PC-3 (cell line): ENCODE measurements at regions not wholly inside any gene's neighbourhood (a gene's known extent, or its start where the extent isn't known, plus 50 kb on each side); places are given as distances from the start of the nearest gene placed in this dataset.

ENCODE experiments used
- ATAC-seq: fragments of 200-7000 bp; cut with Tn5 transposase; 2 replicates; pipeline ENCODE4 v1.9.1; 2020; ENCODE audit warnings: mild to moderate bottlenecking, moderate library complexity
- BruUV-seq: library from RNA; stranded (reverse); fragments of 400-500 nt; replicated peaks from 2 replicates; lab custom pipeline; 2021; lab: Mats Ljungman, UMichigan
- CTCF ChIA-PET: fragments of 300-600 bp; sonication (Branson Sonifier 250); formaldehyde crosslinking; loops from one replicate; lab custom pipeline; 2022; ENCODE audit warnings: antibody characterized with exemption; lab: Charles Lee
- POLR2A ChIA-PET: fragments of 300-600 bp; sonication (Branson Sonifier 250); formaldehyde crosslinking; loops from one replicate; lab custom pipeline; 2022; ENCODE audit warnings: antibody characterized with exemption; ENCODE audit not compliant: unreplicated experiment; lab: Charles Lee
- DNase-seq: peaks from one replicate; pipeline ENCODE4 v3.0.0-alpha.2; 2015
- H2AFZ ChIP-seq: fragments of 300-600 bp; sonication (generic); 2 replicates; pipeline ENCODE4 v1.6.0; 2016; ENCODE audit warnings: antibody characterized with exemption, low read length
- H3F3A ChIP-seq: fragments of 300-600 bp; sonication (generic); one replicate; pipeline ENCODE4 v1.6.0; 2017; ENCODE audit warnings: antibody characterized with exemption, low read length, control low read depth, mild to moderate bottlenecking; ENCODE audit not compliant: unreplicated experiment
- H3K27ac ChIP-seq: fragments of 300-600 bp; sonication (generic); 2 replicates; pipeline ENCODE4 v1.5.1; 2016; ENCODE audit warnings: mild to moderate bottlenecking, low read length
- H3K27me3 ChIP-seq: fragments of 300-600 bp; sonication (generic); 2 replicates; pipeline ENCODE4 v1.6.1; 2016; ENCODE audit warnings: low read length, mixed read lengths
- H3K36me3 ChIP-seq: fragments of 300-600 bp; sonication (generic); 2 replicates; pipeline ENCODE4 v1.6.1; 2016; ENCODE audit warnings: low read depth, mixed run types, low read length, mixed read lengths
- H3K4me1 ChIP-seq: fragments of 300-600 bp; sonication (generic); 2 replicates; pipeline ENCODE4 v1.5.1; 2016; ENCODE audit warnings: low read length; ENCODE audit not compliant: insufficient read depth
- H3K4me2 ChIP-seq: fragments of 300-600 bp; sonication (generic); 2 replicates; pipeline ENCODE4 v1.6.0; 2016; ENCODE audit warnings: low read length
- H3K4me3 ChIP-seq: fragments of 300-600 bp; sonication (generic); 2 replicates; pipeline ENCODE4 v1.5.1; 2016; ENCODE audit warnings: mild to moderate bottlenecking, low read length, mixed read lengths
- H3K79me2 ChIP-seq: fragments of 300-600 bp; sonication (generic); 2 replicates; pipeline ENCODE4 v1.6.1; 2017; ENCODE audit warnings: low read length, mixed read lengths
- H3K9ac ChIP-seq: fragments of 300-600 bp; sonication (generic); 2 replicates; pipeline ENCODE4 v1.6.0; 2016; ENCODE audit warnings: mild to moderate bottlenecking, low read length
- H3K9me2 ChIP-seq: fragments of 300-600 bp; sonication (generic); replicated peaks from 2 replicates; pipeline ENCODE4 v1.6.1; 2016; ENCODE audit warnings: mixed run types, low read length, mixed read lengths
- H3K9me3 ChIP-seq: fragments of 300-600 bp; sonication (generic); 2 replicates; pipeline ENCODE4 v1.6.1; 2016; ENCODE audit warnings: low read length, mixed read lengths
- H4K20me1 ChIP-seq: fragments of 300-600 bp; sonication (generic); 2 replicates; pipeline ENCODE4 v1.6.1; 2016; ENCODE audit warnings: low read length, mixed read lengths
- CTCF ChIP-seq: fragments of 300-600 bp; sonication (generic); conservative IDR thresholded peaks from 2 replicates; pipeline ENCODE4 v1.5.1; 2017; ENCODE audit warnings: antibody characterized with exemption, low read depth, mild to moderate bottlenecking, low read length
- EZH2 ChIP-seq: fragments of 300-600 bp; sonication (generic); IDR thresholded peaks from one replicate; pipeline ENCODE4 v1.6.1; 2017; ENCODE audit warnings: antibody characterized with exemption, mild to moderate bottlenecking, low read length; ENCODE audit not compliant: unreplicated experiment
- EZH2phosphoT487 ChIP-seq: fragments of 300-600 bp; sonication (generic); IDR thresholded peaks from 2 replicates; pipeline ENCODE4 v1.6.1; 2018; ENCODE audit warnings: mild to moderate bottlenecking, antibody characterized with exemption, low read length, borderline replicate concordance
- intact Hi-C: fragments of 100-400 bp; cut with micrococcal nuclease; formaldehyde crosslinking; loops from 2 replicates; pipeline ENCODE4 v1.9.0; 2023

GRCh38 chr5:171578829-171579491, 159.5 kb downstream of the FGF18 start:
- Histone ChIP-seq H3K9ac (no peak overlapping the region), H3F3A (no peaks in the 10 kb centered on the region), H3K9me3 (no peaks in the 10 kb centered on the region), H3K4me3 (no peak overlapping the region), H3K9me2 (no peaks in the 10 kb centered on the region), H3K36me3 (no peaks in the 10 kb centered on the region), H3K4me1 (no peaks in the 10 kb centered on the region), H2AFZ (no peak overlapping the region), H3K79me2 (no peaks in the 10 kb centered on the region), H3K27me3 (peaks cover 83% of the 10 kb centered on the region), H3K4me2 (no peak overlapping the region), H4K20me1 (no peaks in the 10 kb centered on the region), H3K27ac (no peak overlapping the region)
- TF ChIP-seq EZH2phosphoT487 (no peak), CTCF (no peak), EZH2 (no peak)
- ChIA-PET POLR2A (no interaction called here), CTCF (no interaction called here)
- intact Hi-C loops = no loop called here
- BruUV-seq = no TSS peak
- ATAC-seq (no peak), DNase-seq (no peak)

- no peak for TF ChIP-seq EZH2phosphoT487
- no peak for TF ChIP-seq EZH2
- TF ChIP-seq CTCF = no peak
- ChIA-PET POLR2A (no interaction called here), CTCF (no interaction called here)
- H3K9ac ChIP-seq = no peak overlapping the region
- intact Hi-C loops = no loop called here
- H4K20me1 ChIP-seq = no peaks in the 10 kb centered on the region
- H2AFZ ChIP-seq = no peak overlapping the region
- no peaks in the 10 kb centered on the region for H3K9me3 ChIP-seq
- ATAC-seq (no peak), DNase-seq (no peak)
- H3K4me3 ChIP-seq = no peak overlapping the region
- H3K4me2 ChIP-seq = no peak overlapping the region
- BruUV-seq = no TSS peak
- H3F3A ChIP-seq = no peaks in the 10 kb centered on the region
- H3K9me2 ChIP-seq = no peaks in the 10 kb centered on the region
- no peaks in the 10 kb centered on the region for H3K4me1 ChIP-seq
- no peaks in the 10 kb centered on the region for H3K36me3 ChIP-seq
- no peaks in the 10 kb centered on the region for H3K79me2 ChIP-seq
- H3K27me3 ChIP-seq = peaks cover 88% of the 10 kb centered on the region
- H3K27ac ChIP-seq = no peak overlapping the region
Measured at GRCh38 chr5:171579976-171580411, 160.5 kb downstream of the FGF18 start.

GRCh38 chr5:171580502-171581265, 161.2 kb downstream of the FGF18 start:
- Histone ChIP-seq H3K4me2 (no peak overlapping the region), H3K79me2 (no peaks in the 10 kb centered on the region), H2AFZ (no peak overlapping the region), H3K27ac (no peak overlapping the region), H3K9me2 (no peaks in the 10 kb centered on the region), H4K20me1 (no peaks in the 10 kb centered on the region), H3K36me3 (no peaks in the 10 kb centered on the region), H3K4me3 (no peak overlapping the region), H3F3A (no peaks in the 10 kb centered on the region), H3K9ac (no peak overlapping the region), H3K4me1 (no peaks in the 10 kb centered on the region), H3K9me3 (no peaks in the 10 kb centered on the region), H3K27me3 (peaks cover 93% of the 10 kb centered on the region)
- CTCF ChIA-PET = no interaction called here
- intact Hi-C loops = no loop called here
- DNase-seq (no peak), ATAC-seq (0 out of 2 replicates have a peak, but pooled peaks have one; percentile 18)
- POLR2A ChIA-PET = no interaction called here
- BruUV-seq = no TSS peak
- TF ChIP-seq EZH2 (no peak), CTCF (no peak), EZH2phosphoT487 (no peak)
